ENCODE measurements at regions not wholly inside any gene's neighbourhood (a gene's known extent, or its start where the extent isn't known, plus 50 kb on each side); places are given as distances from the start of the nearest gene placed in this dataset.

DNA sequence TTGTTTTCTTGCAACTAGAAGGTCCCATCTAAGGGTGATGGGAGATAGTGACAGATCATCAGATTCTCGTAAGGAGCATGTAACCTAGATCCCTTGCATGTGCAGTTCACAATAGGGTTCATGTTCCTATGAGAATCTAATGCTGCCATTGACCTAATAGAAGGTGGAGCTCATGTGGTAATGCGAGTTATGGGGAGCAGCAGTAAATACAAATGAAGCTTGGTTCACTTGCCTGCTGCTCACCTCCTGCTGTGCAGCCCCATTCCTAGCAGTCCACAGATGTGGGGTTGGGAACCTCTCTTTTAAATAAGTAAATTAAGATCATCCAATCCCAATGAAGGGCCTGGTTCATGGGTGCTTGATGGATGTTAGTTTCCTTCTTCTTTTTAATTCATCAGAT lies 148.7 kb upstream of the ATP1B1 start:
- Histone ChIP-seq H3K4me1 (no peaks in the 10 kb centered on the region), H3K27me3 (no peaks in the 10 kb centered on the region), H3K27ac (no peak overlapping the region), H3K9me3 (no peaks in the 10 kb centered on the region), H3K36me3 (no peaks in the 10 kb centered on the region), H3K4me3 (no peak overlapping the region)
- DNase-seq (ENCODE audit: low spot score in 2 of 2): no peak
- TF ChIP-seq, protein P1, sequence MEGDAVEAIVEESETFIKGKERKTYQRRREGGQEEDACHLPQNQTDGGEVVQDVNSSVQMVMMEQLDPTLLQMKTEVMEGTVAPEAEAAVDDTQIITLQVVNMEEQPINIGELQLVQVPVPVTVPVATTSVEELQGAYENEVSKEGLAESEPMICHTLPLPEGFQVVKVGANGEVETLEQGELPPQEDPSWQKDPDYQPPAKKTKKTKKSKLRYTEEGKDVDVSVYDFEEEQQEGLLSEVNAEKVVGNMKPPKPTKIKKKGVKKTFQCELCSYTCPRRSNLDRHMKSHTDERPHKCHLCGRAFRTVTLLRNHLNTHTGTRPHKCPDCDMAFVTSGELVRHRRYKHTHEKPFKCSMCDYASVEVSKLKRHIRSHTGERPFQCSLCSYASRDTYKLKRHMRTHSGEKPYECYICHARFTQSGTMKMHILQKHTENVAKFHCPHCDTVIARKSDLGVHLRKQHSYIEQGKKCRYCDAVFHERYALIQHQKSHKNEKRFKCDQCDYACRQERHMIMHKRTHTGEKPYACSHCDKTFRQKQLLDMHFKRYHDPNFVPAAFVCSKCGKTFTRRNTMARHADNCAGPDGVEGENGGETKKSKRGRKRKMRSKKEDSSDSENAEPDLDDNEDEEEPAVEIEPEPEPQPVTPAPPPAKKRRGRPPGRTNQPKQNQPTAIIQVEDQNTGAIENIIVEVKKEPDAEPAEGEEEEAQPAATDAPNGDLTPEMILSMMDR (IDR thresholded peaks at IDR 0.05): no peak
- no peak for TF ChIP-seq POLR2A (IDR thresholded peaks at IDR 0.05)
- TF ChIP-seq EP300 (IDR thresholded peaks at IDR 0.05): no peak
- 78 to 80% methylated on average over 2 of the region's 2 CpGs for WGBS, 2 donors

DNA sequence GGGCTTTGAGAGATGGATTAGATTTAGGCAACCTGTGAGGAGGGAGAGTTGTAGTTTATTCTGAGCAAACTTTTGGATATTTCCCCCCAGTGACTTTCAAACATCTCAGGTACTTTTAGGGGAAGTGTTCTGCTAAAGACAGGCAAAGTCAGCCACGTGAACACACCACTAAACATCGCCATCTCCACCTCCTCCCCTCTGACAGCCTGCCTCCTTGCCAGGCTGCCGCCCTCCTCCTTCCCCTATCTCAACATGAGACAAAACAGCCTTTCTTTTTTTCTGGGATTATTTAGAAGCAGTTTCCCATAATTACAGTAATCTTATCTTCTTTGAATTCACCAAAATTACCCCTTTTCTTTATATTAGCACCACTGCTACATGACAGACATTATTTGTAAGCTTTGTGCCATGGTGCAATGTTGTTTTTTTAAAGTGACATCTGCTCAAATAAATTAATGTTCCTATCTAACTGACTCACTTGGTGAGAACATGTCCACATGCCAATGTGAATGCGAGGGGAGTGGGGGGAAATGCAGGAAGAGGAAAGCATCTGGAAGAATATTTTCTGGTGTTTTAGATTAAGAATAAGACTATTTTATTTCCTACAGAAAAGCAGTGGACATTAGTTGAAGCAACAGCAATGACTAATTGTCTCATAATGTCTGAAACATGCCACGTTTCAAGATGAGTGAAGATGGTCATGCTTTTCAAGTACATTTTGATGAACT lies 147.8 kb upstream of the ATP1B1 start:
- TF ChIP-seq EP300 (IDR thresholded peaks at IDR 0.05) (no peak), POLR2A (IDR thresholded peaks at IDR 0.05) (no peak)
- TF ChIP-seq, protein P1 (IDR thresholded peaks at IDR 0.05): no peak
- 37 to 45% methylated on average over 5 of the region's 5 CpGs for WGBS, 2 donors
- no peaks in the 10 kb centered on the region for H3K36me3 ChIP-seq
- no peaks in the 10 kb centered on the region for H3K9me3 ChIP-seq
- DNase-seq (ENCODE audit: low spot score in 2 of 2): no peak
- H3K4me1 ChIP-seq: no peaks in the 10 kb centered on the region
- no peak overlapping the region for H3K27ac ChIP-seq
- H3K27me3 ChIP-seq: no peaks in the 10 kb centered on the region
- no peak overlapping the region for H3K4me3 ChIP-seq

DNA sequence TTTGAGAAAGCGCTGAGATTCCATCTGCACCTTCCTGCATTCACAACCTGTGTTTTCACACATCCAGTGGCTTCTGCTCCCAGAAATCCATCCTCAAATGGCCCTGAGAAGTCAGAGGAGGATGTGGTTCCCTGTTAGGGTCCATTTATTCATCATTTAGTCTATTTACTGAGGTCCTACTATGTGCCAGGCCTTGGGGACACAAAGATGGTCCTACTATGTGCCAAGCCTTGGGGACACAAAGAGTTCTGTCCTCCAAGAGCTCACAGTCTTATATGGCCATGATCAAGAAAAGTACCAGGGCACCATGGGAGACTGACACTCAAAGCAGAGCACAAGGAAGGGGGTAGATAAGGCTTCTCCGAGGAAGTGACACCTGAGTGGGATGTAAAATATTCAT lies 147.1 kb upstream of the ATP1B1 start:
- Histone ChIP-seq H3K27ac (no peak overlapping the region), H3K27me3 (no peaks in the 10 kb centered on the region)

DNA sequence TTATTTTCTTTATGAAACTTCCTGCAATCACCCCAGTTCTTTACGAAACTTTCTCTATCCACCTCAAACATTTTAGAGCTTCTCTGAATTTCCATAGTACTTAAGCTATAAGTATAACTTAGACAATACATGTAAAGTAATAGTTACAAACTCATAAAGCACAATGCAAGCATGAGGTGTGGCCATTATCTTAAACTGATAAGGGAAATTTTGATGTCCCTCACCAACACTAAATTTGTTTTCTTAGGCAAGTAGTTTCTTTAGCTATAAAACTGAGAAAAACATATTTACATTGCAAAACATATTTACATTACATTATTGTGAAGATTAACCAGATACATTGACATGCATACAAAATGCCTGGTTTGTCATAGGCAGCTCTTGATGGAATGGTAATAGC lies 146.4 kb upstream of the ATP1B1 start:
- TF ChIP-seq POLR2A (IDR thresholded peaks at IDR 0.05): no peak
- no peak for TF ChIP-seq EP300 (IDR thresholded peaks at IDR 0.05)
- TF ChIP-seq, protein P1 (IDR thresholded peaks at IDR 0.05): no peak
- Histone ChIP-seq H3K36me3 (no peaks in the 10 kb centered on the region), H3K27me3 (no peaks in the 10 kb centered on the region), H3K4me1 (no peaks in the 10 kb centered on the region), H3K4me3 (no peak overlapping the region), H3K27ac (no peak overlapping the region), H3K9me3 (no peaks in the 10 kb centered on the region)
- no peak for DNase-seq (ENCODE audit: low spot score in 2 of 2)
- 95 to 97% methylated on average over 1 of the region's 1 CpG for WGBS, 2 donors

More for the DNA sequence above, 147.1 kb upstream of the ATP1B1 start:
- H3K9me3 ChIP-seq: no peaks in the 10 kb centered on the region
- TF ChIP-seq POLR2A (IDR thresholded peaks at IDR 0.05): no peak
- TF ChIP-seq EP300 (IDR thresholded peaks at IDR 0.05): no peak
- TF ChIP-seq, protein P1 (IDR thresholded peaks at IDR 0.05): no peak
- H3K4me1 ChIP-seq: no peaks in the 10 kb centered on the region
- H3K4me3 ChIP-seq: no peak overlapping the region
- WGBS, 2 donors: 89 to 91% methylated on average over 2 of the region's 2 CpGs
- DNase-seq (ENCODE audit: low spot score in 2 of 2): no peak
- no peaks in the 10 kb centered on the region for H3K36me3 ChIP-seq

DNA sequence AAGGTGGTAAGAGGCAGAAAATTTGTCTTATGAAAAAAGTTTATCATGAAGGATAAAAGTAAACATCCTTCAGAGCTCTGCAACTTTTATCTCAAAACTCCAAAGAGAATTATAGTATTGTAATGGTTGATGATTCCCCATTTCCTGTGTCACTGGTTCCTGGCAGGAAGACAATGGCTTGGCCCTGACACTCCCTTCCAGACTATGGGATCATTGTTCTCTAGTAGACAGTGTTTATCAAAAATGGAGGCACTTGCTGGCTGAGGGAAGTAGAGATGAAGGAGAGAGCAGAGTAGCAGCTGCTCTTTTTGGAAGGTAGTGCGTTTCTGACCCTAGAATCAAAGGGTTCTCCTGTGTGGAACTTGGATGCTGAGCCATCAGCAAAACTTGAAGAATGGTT lies 145.9 kb upstream of the ATP1B1 start:
- no peak overlapping the region for H3K27ac ChIP-seq
- H3K9me3 ChIP-seq: no peaks in the 10 kb centered on the region
- WGBS, 2 donors: 31 to 37% methylated on average over 1 of the region's 1 CpG

More for the DNA sequence above, 145.9 kb upstream of the ATP1B1 start:
- TF ChIP-seq, protein P1 (IDR thresholded peaks at IDR 0.05): no peak
- no peak for TF ChIP-seq POLR2A (IDR thresholded peaks at IDR 0.05)
- no peak for TF ChIP-seq EP300 (IDR thresholded peaks at IDR 0.05)
- Histone ChIP-seq H3K4me3 (no peak overlapping the region), H3K4me1 (no peaks in the 10 kb centered on the region), H3K27me3 (no peaks in the 10 kb centered on the region), H3K36me3 (no peaks in the 10 kb centered on the region)
- DNase-seq (ENCODE audit: low spot score in 2 of 2): no peak

All from tibial nerve (tissue), 4 donors.